ENCODE measurements at regions not wholly inside any gene's neighbourhood (a gene's known extent, or its start where the extent isn't known, plus 50 kb on each side); places are given as distances from the start of the nearest gene placed in this dataset.

DNA sequence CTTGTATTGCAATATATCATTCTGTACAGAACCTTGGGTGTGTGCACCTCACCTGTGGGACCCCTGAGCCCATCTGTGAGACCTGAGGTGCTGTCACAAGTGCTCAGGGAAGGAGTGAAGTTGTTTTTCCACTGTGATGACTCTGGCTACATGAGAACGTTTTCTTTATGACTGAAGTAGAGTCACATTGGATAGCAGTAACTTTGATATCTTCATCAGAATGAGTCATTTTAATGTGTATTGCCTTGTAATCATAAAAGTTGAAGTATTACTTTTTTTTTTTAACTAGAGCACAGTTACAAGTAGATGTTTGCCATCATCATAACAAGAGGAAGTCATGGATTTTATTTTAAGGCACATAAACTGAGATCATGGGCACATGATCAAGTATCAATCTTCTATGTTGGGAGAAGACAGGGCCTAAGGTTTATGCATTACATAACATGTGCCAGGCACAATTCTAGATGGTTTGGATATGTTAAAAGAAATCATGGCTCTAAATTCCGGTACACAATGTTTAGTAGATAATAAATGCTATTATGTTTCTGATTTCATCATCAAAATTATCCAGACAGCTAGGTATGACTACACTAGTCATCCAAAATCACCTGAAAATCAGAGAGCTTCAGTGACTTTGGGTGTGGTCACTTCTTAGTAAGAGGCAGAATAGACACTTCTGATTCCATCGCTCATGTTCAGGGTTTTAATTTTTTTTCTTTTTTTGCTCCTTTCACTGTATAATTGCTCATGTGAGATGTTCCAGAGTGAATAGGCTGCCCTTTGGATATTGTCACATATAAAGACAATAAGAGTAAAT is 82.7 kb upstream of the KLF6 start:
- Histone ChIP-seq H3K9me3 (no peaks in the 10 kb centered on the region), H3K4me1 (peaks cover 0 to 15% (median 0%) of the 10 kb centered on the region in 9 donors), H3K27ac (no peak overlapping the region), H3K4me3 (no peak overlapping the region), H3K27me3 (no peaks in the 10 kb centered on the region), H3K36me3 (no peaks in the 10 kb centered on the region)
- ATAC-seq (peak in 1 of 8 donors; percentile 42), DNase-seq (no peak)
- intact Hi-C loops (cut with DNase I): no loop called here
- WGBS, 2 donors: 82 to 90% methylated on average over 3 of the region's 3 CpGs
- no peak for TF ChIP-seq CTCF (IDR thresholded peaks at IDR 0.05)

DNA sequence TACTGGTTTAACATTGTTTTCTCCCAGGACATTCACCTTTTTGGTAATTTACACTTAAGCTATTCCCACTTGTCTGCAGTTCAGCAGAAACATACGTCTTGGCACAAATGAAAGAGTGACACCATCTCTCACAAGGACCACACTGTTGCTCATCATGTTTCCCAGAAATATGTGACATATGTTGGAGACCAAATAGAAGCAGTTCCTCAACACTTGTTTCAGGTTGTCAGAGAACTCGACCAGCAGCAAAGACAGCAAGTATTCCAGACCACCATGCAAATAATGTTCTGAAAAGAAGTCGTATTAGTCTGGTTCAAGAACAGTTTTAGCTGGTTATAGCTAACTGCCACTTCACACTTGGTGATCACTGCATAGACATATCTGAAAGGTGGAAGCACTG is 81.3 kb upstream of the KLF6 start:
- DNase-seq (no peak), ATAC-seq (no peak)
- 75 to 78% methylated on average over 3 of the region's 3 CpGs for WGBS, 2 donors
- H3K36me3 ChIP-seq: no peaks in the 10 kb centered on the region
- intact Hi-C loops (cut with DNase I): no loop called here
- peaks cover 0 to 16% (median 0%) of the 10 kb centered on the region in 9 donors for H3K4me1 ChIP-seq
- no peaks in the 10 kb centered on the region for H3K27me3 ChIP-seq
- no peak overlapping the region for H3K4me3 ChIP-seq
- no peaks in the 10 kb centered on the region for H3K9me3 ChIP-seq
- TF ChIP-seq CTCF (IDR thresholded peaks at IDR 0.05): no peak
- no peak overlapping the region for H3K27ac ChIP-seq

GRCh38 chr10:3865565-3865964 is 80.6 kb upstream of the KLF6 start:
- no peak for ATAC-seq

DNA sequence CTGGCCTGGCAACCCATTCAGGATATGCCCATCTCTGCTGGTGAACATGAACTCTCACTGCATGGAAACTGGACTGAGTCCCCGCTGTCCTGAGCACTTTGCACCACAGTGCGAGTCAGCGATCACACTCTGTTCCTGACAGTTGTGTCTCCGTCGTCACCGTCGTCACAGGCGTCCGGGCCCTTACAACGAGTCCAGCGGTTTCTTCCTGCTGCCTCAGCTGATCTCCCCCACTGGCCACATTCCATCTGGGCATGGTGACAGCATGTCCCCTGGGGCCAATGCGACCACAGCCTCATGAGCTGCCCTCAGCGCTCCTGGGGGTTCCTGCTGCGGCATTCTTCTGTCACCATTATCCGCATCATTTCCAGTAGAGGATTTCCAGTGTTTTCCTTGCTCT is 76.8 kb upstream of the KLF6 start:
- Histone ChIP-seq H3K9me3 (no peaks in the 10 kb centered on the region), H3K27me3 (no peaks in the 10 kb centered on the region), H3K4me1 (peaks cover 0 to 11% (median 0%) of the 10 kb centered on the region in 9 donors), H3K36me3 (no peaks in the 10 kb centered on the region), H3K4me3 (no peak overlapping the region), H3K27ac (no peak overlapping the region)
- DNase-seq (no peak), ATAC-seq (peak in 1 of 8 donors; percentile 39)
- no peak for TF ChIP-seq CTCF (IDR thresholded peaks at IDR 0.05)
- intact Hi-C loops (cut with DNase I): no loop called here
- 75 to 83% methylated on average over 15 of the region's 15 CpGs for WGBS, 2 donors

More at GRCh38 chr10:3865565-3865964, 80.6 kb upstream of the KLF6 start:
- Histone ChIP-seq H3K4me1 (peaks cover 0 to 23% (median 0%) of the 10 kb centered on the region in 9 donors), H3K27ac (no peak overlapping the region), H3K9me3 (no peaks in the 10 kb centered on the region), H3K36me3 (no peaks in the 10 kb centered on the region), H3K4me3 (no peak overlapping the region), H3K27me3 (no peaks in the 10 kb centered on the region)
- TF ChIP-seq CTCF (IDR thresholded peaks at IDR 0.05): no peak
- intact Hi-C loops (cut with DNase I): no loop called here
- DNase-seq: no peak
- 93% methylated on average over 3 of the region's 3 CpGs for WGBS, 2 donors
